Epithelial cell of esophagus (primary cell): ENCODE measurements at regions not wholly inside any gene's neighbourhood (a gene's known extent, or its start where the extent isn't known, plus 50 kb on each side); places are given as distances from the start of the nearest gene placed in this dataset.
A peak's percentile ranks its signal among the peaks of the same experiment; 100 is the strongest.
"Not testable (repeated sequence)": the region's sequence is repeated elsewhere in the genome, so short reads cannot be mapped to it uniquely, and the experiment has no call there.

ENCODE experiments used
- DNase-seq: peaks from one replicate; pipeline ENCODE4 v3.0.0; 2010; ENCODE audit warnings: low read depth
- H3K4me3 ChIP-seq: 2 replicates; pipeline ENCODE4 v1.5.1; 2011; ENCODE audit warnings: mild to moderate bottlenecking, low read length, control low read depth
- TF ChIP-seq, protein P1 (sequence below): IDR thresholded peaks from 2 replicates; pipeline ENCODE4 v1.5.1; 2011; ENCODE audit warnings: low read depth, mild to moderate bottlenecking, low read length, control low read depth, inconsistent platforms; ENCODE audit not compliant: insufficient read depth; ENCODE audit errors: missing control alignments

DNA sequence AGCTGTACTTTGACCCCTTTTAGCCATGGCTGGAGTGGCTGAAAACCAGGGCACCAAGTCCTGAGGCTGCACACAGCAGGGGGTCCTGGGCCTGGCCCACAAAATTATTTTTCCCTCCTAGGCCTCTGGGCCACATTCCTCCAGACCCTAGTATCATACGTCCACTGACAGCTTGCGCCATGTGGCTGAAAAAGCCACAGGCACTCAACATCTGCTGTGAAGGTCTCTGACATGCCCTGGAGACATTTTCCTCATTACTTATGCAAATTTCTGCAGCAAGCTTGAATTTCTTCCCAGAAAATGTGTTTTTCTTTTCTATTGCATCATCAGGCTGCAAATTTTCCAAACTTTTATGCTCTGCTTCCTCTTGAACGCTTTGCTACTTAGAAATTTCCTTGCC lies 239.0 kb downstream of the SQOR start:
- H3K4me3 ChIP-seq = no peak overlapping the region
- TF ChIP-seq, protein P1, sequence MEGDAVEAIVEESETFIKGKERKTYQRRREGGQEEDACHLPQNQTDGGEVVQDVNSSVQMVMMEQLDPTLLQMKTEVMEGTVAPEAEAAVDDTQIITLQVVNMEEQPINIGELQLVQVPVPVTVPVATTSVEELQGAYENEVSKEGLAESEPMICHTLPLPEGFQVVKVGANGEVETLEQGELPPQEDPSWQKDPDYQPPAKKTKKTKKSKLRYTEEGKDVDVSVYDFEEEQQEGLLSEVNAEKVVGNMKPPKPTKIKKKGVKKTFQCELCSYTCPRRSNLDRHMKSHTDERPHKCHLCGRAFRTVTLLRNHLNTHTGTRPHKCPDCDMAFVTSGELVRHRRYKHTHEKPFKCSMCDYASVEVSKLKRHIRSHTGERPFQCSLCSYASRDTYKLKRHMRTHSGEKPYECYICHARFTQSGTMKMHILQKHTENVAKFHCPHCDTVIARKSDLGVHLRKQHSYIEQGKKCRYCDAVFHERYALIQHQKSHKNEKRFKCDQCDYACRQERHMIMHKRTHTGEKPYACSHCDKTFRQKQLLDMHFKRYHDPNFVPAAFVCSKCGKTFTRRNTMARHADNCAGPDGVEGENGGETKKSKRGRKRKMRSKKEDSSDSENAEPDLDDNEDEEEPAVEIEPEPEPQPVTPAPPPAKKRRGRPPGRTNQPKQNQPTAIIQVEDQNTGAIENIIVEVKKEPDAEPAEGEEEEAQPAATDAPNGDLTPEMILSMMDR = no peak
- no peak for DNase-seq

DNA sequence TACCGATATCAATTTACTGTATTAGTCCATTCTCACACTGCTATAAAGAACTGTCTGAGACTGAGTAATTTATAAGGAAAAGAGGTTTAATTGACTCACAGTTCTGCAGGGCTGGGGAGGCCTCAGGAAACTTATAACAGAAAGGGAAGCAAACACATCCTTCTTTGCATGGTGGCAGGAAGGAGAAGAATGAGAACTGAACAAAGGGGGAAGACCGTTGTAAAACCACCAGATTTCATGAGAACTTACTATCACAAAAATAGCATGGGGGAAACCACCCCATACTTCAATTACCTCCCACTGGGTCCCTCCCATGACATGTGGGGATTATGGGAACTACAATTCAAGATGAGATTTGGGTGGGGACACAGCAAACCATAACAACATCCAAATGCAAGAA lies 239.7 kb downstream of the SQOR start:
- DNase-seq, H3K4me3 ChIP-seq: not testable (repeated sequence)

DNA sequence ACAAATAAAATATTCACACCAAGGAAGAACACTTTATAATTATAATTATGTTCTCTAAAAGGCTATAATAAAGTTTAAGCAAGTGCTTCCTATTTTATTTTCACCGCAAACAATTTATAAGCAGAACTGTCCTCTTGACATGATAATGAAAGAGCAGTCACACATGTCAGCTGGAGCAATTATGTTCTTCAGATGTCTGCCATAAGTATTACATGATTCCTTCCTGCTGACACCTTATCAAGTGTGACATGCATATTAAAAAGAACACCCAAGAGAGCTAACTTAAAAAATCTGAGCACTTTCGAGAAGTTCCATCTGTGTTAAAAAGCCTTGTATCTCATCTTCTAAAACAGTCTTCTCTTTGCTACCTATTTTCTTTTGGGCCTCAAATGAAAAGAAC lies 249.5 kb downstream of the SQOR start:
- H3K4me3 ChIP-seq = no peak overlapping the region
- DNase-seq = no peak
- TF ChIP-seq, protein P1 = no peak

DNA sequence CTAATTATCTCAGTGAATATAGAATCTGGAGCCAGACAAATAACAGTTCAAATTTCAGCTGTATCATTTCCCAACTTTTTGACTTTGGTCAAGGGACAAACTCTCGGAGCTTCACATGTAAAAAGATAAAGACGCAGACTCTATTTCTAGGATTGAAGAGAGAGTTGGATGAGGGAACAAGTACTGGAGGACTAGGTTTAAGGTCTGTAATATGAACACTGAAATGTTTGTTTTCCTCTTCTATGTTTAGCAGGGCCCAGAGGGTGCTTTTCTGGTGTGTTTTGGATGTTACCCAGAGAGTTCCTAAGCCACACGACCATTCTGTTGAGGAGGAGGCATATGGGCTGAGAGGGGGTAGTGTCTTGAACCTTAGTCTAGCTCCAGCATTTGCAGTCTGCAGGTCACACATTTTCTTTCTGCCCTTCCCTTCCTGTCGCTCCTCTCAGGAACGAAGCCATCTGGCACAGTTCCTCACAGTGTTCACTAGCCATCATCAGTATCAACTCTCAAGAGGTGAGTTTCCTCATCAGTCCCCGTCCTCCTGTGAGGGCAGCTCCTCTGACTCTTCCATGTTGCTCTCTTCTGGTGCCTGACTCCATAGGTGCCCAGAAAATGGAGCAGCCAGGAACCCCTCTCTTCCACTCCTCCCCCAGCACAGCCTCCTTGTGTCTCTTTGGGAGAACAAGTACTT lies 250.1 kb downstream of the SQOR start:
- TF ChIP-seq, protein P1 = no peak
- H3K4me3 ChIP-seq = no peak overlapping the region
- no peak for DNase-seq

DNA sequence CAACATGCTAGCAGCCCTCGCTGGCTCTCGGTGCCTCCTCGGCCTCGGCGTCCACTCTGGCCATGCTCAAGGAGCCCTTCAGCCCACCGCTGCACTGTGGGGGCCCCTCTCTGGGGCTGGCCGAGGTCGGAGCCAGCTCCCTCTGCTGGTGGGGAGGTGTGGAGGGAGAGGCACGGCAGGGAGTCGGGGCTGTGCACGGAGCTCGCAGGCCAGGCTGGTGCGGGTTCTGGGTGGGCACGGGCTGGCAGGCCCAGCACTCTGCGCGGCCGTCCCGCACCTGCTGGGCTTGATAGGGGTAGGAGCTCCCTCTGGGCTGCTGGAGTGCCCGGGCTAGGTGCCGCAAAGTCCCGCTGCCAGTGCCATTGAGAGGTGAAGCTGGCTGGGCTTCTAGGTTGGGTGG lies 251.0 kb downstream of the SQOR start:
- TF ChIP-seq, protein P1 = no peak
- no peak overlapping the region for H3K4me3 ChIP-seq
- DNase-seq = no peak

DNA sequence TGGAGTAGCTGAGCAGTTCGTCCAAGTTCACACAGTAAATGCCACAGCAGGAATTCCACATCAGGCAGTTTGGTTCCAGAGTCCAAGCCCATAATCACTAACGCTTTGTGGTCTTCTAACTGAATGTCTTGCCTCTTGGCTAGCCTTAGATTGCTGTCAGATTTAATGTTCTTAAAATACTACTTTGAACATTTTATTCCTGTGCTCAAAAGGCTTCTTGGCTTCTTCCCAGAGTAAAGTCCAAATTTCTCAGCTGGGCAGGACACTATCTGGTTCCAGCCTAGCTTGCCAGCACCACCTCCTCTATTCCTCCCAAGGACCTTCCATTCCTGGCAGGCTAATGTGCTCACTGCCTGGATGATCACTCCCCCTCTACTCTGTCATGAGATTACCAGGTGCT lies 256.9 kb downstream of the SQOR start:
- DNase-seq = no peak
- TF ChIP-seq, protein P1 = no peak
- no peak overlapping the region for H3K4me3 ChIP-seq

DNA sequence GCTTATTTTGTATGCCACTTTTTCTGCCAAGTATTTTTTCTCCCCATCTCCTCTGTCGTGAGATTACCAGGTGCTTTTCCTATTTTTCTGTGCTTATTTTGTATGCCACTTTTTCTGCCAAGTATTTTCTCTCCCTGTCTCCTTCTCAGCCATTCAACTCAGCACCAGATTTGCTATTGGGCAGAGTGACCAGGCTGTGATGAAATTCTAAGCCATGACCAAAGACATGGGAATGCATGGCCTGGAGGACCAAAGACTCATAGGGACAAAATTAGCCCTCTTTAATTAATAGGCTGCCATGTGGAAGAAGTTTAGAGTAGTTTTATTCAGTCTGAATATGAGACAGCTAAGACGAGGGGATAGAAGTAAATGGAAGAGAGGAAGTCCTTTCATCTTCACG lies 257.4 kb downstream of the SQOR start:
- H3K4me3 ChIP-seq = no peak overlapping the region
- TF ChIP-seq, protein P1 = no peak

More for the DNA sequence above, 257.4 kb downstream of the SQOR start:
- DNase-seq = peak; percentile 37
